Breast epithelium (tissue), 3 donors: ENCODE measurements at regions not wholly inside any gene's neighbourhood (a gene's known extent, or its start where the extent isn't known, plus 50 kb on each side); places are given as distances from the start of the nearest gene placed in this dataset.

Experiments used
- CTCF ChIP-seq, 3 donors: fragments of 450-650 bp; IDR thresholded peaks; one replicate each; pipeline ENCODE4 v1.5.1; 2016 to 2017; ENCODE audit warnings: antibody characterized with exemption in 3 of 3, mild to moderate bottlenecking in 3 of 3, moderate library complexity in 3 of 3
- POLR2A ChIP-seq: fragments of 450-650 bp; IDR thresholded peaks from one replicate; pipeline ENCODE4 v1.6.1; 2016; ENCODE audit warnings: antibody characterized with exemption, mild to moderate bottlenecking, moderate library complexity
- POLR2AphosphoS5 ChIP-seq, 3 donors: sonication (generic); formaldehyde crosslinking; IDR thresholded peaks; one replicate each; pipeline ENCODE4 v1.6.1; 2017; ENCODE audit warnings: antibody characterized with exemption in 3 of 3

- TF ChIP-seq CTCF (IDR thresholded peaks at IDR 0.05) (no peak), POLR2A (no peak), POLR2AphosphoS5 (IDR thresholded peaks at IDR 0.05) (no peak)
Observed at GRCh38 chr2:16109821-16110310, 169.5 kb downstream of the MYCN start.
